Fibroblast of skin of right quadriceps (primary cell): ENCODE measurements at regions not wholly inside any gene's neighbourhood (a gene's known extent, or its start where the extent isn't known, plus 50 kb on each side); places are given as distances from the start of the nearest gene placed in this dataset.

Experiments
- DNase-seq: peaks from one replicate; pipeline ENCODE4 v3.0.0-alpha.2; 2013

DNA sequence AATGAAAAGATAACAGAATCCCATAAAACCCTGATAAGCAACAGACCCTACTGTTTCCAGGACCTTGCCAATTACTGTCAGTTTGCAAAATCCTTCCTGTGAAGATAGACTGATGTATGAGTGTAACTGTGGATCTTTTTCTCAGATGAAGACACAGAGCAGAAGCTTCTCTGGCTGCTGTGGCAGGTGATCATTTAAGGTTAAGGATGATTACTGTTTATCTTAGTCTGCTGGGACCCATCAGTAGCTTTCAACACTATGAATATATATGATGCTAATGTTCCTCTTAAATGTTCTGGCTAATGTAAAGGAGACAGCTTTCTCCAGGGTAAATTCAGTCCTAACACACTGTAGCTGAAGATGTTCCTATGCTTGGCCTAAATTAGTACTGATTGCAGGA is 56.0 kb upstream of the CTTNBP2 start:
- DNase-seq: no peak

- DNase-seq: no peak
Observed at GRCh38 chr7:117931314-117931713, 58.1 kb upstream of the CTTNBP2 start.

DNA sequence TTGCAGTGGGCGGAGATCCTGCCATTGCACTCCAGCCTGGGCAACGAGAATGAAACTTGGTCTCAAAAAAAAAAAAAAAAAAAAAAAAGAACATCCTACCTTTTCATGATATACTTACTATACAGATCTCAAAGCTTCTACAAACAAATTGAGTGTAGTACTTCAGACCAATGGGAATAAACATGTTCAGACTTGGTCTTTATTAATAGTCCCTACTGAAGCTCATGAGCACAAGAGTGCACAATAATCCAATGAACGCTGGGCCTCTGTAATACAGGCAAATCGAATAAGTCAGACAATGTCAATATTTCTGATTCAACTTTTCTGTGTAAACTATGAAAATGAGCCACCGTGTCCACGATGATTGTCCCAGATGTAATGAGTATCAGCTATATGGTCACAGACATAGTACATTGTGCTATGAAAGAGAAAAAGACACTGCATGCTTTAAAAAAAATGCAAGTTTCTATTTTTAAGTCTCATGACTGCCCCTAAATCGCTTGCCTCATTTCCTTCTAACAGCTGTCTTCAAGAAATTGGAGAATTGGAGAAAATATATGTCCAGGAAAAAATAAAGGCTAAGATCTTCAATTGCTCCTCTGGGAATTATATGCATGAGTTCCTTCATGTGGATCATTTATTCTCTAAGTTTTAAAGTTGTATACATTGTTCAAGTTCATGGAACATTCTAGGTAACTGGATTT is 64.0 kb upstream of the CTTNBP2 start:
- no peak for DNase-seq

- DNase-seq: no peak
Observed at GRCh38 chr7:117937753-117938483, 64.7 kb upstream of the CTTNBP2 start.

GRCh38 chr7:117941138-117941810 is 68.0 kb upstream of the CTTNBP2 start:
- DNase-seq: peak; percentile 39

DNA sequence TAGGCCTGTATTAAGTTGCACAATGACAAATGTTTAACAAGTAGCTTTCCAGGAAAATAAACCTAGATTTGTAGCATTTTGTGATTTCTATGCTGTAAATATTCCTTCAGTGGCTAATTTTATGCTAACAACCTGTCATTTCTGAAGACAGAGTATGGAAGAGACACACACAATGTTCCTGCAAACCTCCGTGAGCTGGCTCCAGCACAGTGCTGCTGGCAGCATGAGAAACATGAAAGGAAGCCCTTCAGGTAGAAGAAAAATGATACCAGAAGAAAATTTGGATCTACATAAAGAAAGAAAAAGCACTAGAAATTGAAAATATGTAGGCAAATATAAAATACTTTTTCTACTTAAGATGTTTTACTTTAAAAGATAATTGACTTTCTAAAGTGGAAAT is 69.5 kb upstream of the CTTNBP2 start:
- no peak for DNase-seq

GRCh38 chr7:117944886-117945285 is 71.6 kb upstream of the CTTNBP2 start:
- no peak for DNase-seq

GRCh38 chr7:117946151-117946633 is 73.0 kb upstream of the CTTNBP2 start:
- peak; percentile 14 for DNase-seq

- DNase-seq: no peak
Observed at GRCh38 chr7:117949232-117949631, 76.0 kb upstream of the CTTNBP2 start.

GRCh38 chr7:117950601-117951260 is 77.5 kb upstream of the CTTNBP2 start:
- no peak for DNase-seq

GRCh38 chr7:117951285-117951684 is 78.0 kb upstream of the CTTNBP2 start:
- DNase-seq: no peak

- DNase-seq: no peak
Observed at GRCh38 chr7:117951691-117952280, 78.5 kb upstream of the CTTNBP2 start.

GRCh38 chr7:117955046-117955445 is 81.8 kb upstream of the CTTNBP2 start:
- DNase-seq: no peak

DNA sequence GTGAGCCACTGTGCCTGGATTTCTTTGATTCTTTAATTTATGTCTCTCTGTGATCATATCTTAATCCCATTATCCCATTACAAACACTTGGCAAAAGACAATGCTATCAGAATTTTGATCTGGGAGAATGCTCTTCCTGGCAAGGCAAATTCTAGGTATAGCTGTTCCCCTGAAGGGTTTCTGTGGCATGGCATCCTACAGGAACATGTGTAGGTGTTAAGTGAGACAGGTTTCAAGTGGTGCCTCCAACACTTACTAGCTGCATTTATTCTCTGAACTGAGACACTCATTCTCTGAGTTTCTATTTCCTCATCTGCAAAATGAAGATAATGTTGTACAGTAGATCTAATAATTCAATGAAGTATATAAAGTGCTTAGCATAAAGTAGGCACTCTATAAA is 87.1 kb upstream of the CTTNBP2 start:
- DNase-seq: no peak

DNA sequence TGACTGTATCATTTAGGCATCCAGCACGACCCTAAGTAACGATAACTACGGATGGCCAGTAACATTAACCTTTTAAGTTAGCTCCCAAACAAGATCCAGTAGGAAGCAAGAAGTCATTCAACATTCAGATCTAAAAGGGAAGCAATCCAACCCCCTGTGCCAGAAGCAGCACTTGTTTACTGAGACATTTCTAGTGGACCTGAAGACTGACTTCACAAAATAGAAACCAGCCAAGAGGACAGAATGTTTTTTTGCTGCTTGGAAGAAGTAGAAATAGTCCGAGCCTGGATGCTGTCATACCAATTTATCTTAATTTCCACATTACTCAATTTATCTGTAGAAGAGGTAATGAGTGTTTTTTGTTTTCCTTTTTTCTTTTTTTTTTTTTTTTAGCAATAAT is 88.0 kb upstream of the CTTNBP2 start:
- DNase-seq: no peak

- DNase-seq: no peak
Observed at GRCh38 chr7:117962366-117962994, 89.2 kb upstream of the CTTNBP2 start.

DNA sequence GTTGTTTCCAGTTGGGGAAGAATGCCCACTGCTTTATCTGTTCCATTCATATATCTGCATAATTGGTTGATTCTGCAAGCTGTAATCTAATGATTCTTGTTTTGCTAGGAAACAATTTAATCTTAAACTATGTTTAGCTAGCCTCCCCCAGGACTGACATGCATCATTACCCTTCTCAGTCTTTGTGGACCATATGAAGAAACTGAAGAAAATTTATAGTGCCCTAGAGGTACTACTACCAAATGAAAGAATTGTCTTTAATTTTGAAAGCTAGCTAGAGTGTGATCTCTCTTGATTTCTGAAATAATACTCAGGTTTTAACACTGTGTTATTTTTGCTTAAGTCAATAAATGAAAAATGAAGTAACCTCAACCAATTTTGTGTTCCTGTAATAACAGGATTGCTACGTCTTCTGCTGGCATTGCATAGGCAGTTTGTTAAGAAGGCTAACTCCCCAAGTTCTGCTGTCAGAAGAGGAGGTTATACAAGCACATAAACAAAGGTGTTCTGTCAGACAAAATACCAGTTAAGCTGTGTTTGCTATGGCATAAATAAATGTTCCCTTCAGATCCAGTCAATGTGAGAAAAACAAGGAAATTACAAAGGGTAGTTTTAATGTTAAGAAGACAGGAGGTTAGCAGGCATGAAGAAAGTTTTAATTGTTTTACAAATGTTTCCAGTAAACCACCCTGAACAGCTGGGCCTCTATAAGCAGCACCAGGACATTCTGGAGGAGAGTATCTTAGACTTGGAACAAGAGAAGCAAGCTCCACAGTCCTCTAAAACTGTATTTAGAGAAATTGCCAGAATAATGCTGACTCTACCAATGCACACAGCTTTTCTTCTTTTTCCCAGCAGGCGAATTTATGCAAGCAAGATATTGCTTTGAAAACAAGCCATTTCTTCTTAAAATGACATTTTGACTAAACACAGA is 90.3 kb upstream of the CTTNBP2 start:
- no peak for DNase-seq

- no peak for DNase-seq
Observed at GRCh38 chr7:117970801-117971200, 97.6 kb upstream of the CTTNBP2 start.

GRCh38 chr7:117971556-117972244 is 98.5 kb upstream of the CTTNBP2 start:
- DNase-seq: no peak

GRCh38 chr7:117972606-117973005 is 99.4 kb upstream of the CTTNBP2 start:
- no peak for DNase-seq

DNA sequence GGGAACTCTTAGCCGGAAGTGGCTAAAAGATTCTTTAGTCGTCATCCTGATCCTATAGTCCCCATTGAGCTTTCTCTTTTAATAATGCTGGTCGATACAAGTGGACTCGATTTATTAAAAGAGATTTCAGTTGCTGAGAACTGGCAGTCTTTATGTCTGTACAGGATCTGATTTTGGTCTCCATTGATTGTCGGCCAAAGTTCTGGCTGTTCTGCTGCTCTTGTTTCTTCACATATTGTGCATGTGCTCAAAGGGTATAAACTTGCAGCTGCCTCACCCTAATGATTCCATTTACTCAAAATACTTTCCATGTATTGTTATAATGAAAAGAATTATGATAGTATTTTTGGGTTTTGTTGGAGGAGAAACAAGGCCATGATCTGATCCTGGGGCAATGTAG is 100.7 kb upstream of the CTTNBP2 start:
- no peak for DNase-seq
